ENCODE measurements at regions not wholly inside any gene's neighbourhood (a gene's known extent, or its start where the extent isn't known, plus 50 kb on each side); places are given as distances from the start of the nearest gene placed in this dataset.

GRCh38 chr13:100980171-100980570, 305.6 kb upstream of the TMTC4 start:
- Histone ChIP-seq H3K4ac (replicated peaks; ENCODE audit: insufficient read length, low read depth, low read length) (no peak overlapping the region), H3K27me3 (replicated peaks in 1 of 4; ENCODE audit: control insufficient read depth in 3 of 4, extremely low read depth in 1 of 4, insufficient read depth in 3 of 4, low read length in 3 of 4) (peaks cover 0 to 1% (median 0%) of the 10 kb centered on the region in 4 experiments; a peak in 1 of 7 replicates), H2AK5ac (ENCODE audit: low read depth, low read length) (no peak overlapping the region), H2BK5ac (ENCODE audit: low read depth, low read length) (no peak overlapping the region), H4K20me1 (replicated peaks in 1 of 2; ENCODE audit: control insufficient read depth in 1 of 2, insufficient read depth in 2 of 2, low read length in 2 of 2) (no peaks in the 10 kb centered on the region), H3K27ac (ENCODE audit: low read depth, low read length) (no peak overlapping the region), H3K56ac (replicated peaks; ENCODE audit: insufficient read length, low read depth, low read length) (no peak overlapping the region), H3K4me2 (ENCODE audit: insufficient read depth in 1 of 2, low read depth in 2 of 2, low read length in 2 of 2) (no peak overlapping the region), H2BK12ac (ENCODE audit: low read depth, low read length) (no peak overlapping the region), H3K18ac (ENCODE audit: extremely low read depth, low read length) (no peak overlapping the region), H2BK20ac (ENCODE audit: low read length) (no peak overlapping the region), H2AFZ (ENCODE audit: low read length) (no peak overlapping the region; the same call in 1 of the 2 replicates), H3K4me3 (ENCODE audit: extremely low read depth in 1 of 4, insufficient read depth in 2 of 4, low read depth in 3 of 4, low read length in 4 of 4) (no peak overlapping the region), H3K23me2 (ENCODE audit: low read depth, low read length) (no peaks in the 10 kb centered on the region; the same call in 1 of the 2 replicates), H4K5ac (ENCODE audit: insufficient read length, low read depth, low read length) (no peak overlapping the region), H3K23ac (ENCODE audit: insufficient read length) (no peak overlapping the region), H3K9me3 (ENCODE audit: insufficient read depth in 2 of 2, low read depth in 1 of 2, low read length in 1 of 2) (0 out of 4 replicates have a peak, but pooled peaks cover 0 to 3% of the 10 kb centered on the region in 2 experiments), H2BK120ac (replicated peaks; ENCODE audit: low read depth, low read length) (no peak overlapping the region), H3K36me3 (ENCODE audit: control insufficient read depth in 2 of 4, insufficient read depth in 4 of 4, low read length in 3 of 4) (no peaks in the 10 kb centered on the region), H3K9ac (replicated peaks in 1 of 4; ENCODE audit: extremely low read depth in 1 of 4, low read depth in 3 of 4, low read length in 3 of 4) (no peak overlapping the region), H3K79me2 (ENCODE audit: control insufficient read depth in 1 of 2, insufficient read depth in 2 of 2, low read length in 2 of 2) (no peaks in the 10 kb centered on the region), H3K14ac (ENCODE audit: insufficient read length) (no peak overlapping the region), H3K79me1 (ENCODE audit: low read depth, low read length) (no peaks in the 10 kb centered on the region), H4K8ac (ENCODE audit: extremely low read depth, insufficient read depth, low read length) (no peak overlapping the region), H3K4me1 (replicated peaks in 1 of 4; ENCODE audit: control insufficient read depth in 3 of 4, insufficient read depth in 4 of 4, low read length in 3 of 4) (0 out of 7 replicates have a peak, but pooled peaks cover 0 to 4% (median 0%) of the 10 kb centered on the region in 4 experiments), H4K91ac (replicated peaks; ENCODE audit: insufficient read length, low read length) (no peak overlapping the region), H2BK15ac (ENCODE audit: low read length) (no peak overlapping the region)
- FAIRE-seq: no peak
- no peak for DNase-seq (ENCODE audit: low read depth in 1 of 2, low spot score in 2 of 2)
- CTCF ChIA-PET (ENCODE audit: partially characterized antibody): interaction anchor here (0.6 to 1.1 kb wide), 2 partner anchors 9 to 723 kb away, joined by 3 to 4 read pairs; no protein-coding TSS in a partner anchor
- POLR2A ChIA-PET (ENCODE audit: partially characterized antibody): interaction anchor here (1.3 kb wide), 1 partner anchor 22 kb away, joined by 3 read pairs; no protein-coding TSS in a partner anchor
- no peak for TF ChIP-seq CHD1 (IDR thresholded peaks at IDR 0.05; ENCODE audit: low read depth, low read length)
- no peak for TF ChIP-seq NRF1 (IDR thresholded peaks at IDR 0.05; ENCODE audit: low read depth, low read length)
- no peak for TF ChIP-seq SIN3A (conservative IDR thresholded peaks at IDR 0.05 in 1 of 2, IDR thresholded peaks at IDR 0.05 in 1 of 2; ENCODE audit: low read depth in 1 of 2, low read length in 2 of 2)
- no peak for TF ChIP-seq TEAD4 (IDR thresholded peaks at IDR 0.05; ENCODE audit: low read depth, low read length)
- no peak for TF ChIP-seq JUN (IDR thresholded peaks at IDR 0.05; ENCODE audit: low read depth, low read length)
- no peak for TF ChIP-seq RBBP5 (IDR thresholded peaks at IDR 0.05; ENCODE audit: borderline replicate concordance, low read depth, low read length)
- no peak for TF ChIP-seq TCF12 (IDR thresholded peaks at IDR 0.05; ENCODE audit: low read depth, low read length)
- no peak for TF ChIP-seq KDM5A (IDR thresholded peaks at IDR 0.05; ENCODE audit: low read length)
- TF ChIP-seq RNF2 (IDR thresholded peaks at IDR 0.05; ENCODE audit: borderline replicate concordance, low read depth, low read length, missing control alignments, poor library complexity, severe bottlenecking): no peak
- TF ChIP-seq MAFK (IDR thresholded peaks at IDR 0.05; ENCODE audit: low read depth, low read length): no peak
- no peak for TF ChIP-seq JUND (IDR thresholded peaks at IDR 0.05; ENCODE audit: low read length)
- no peak for TF ChIP-seq EP300 (IDR thresholded peaks at IDR 0.05; ENCODE audit: borderline replicate concordance in 1 of 2, low read depth in 2 of 2, low read length in 2 of 2)
- no peak for TF ChIP-seq MAX (IDR thresholded peaks at IDR 0.05)
- no peak for TF ChIP-seq TAF1 (IDR thresholded peaks at IDR 0.05; ENCODE audit: low read depth, low read length)
- no peak for TF ChIP-seq CBX8 (IDR thresholded peaks at IDR 0.05; ENCODE audit: borderline replicate concordance, low read depth, low read length)
